Transverse colon (tissue), 4 donors: ENCODE measurements at regions not wholly inside any gene's neighbourhood (a gene's known extent, or its start where the extent isn't known, plus 50 kb on each side); places are given as distances from the start of the nearest gene placed in this dataset.

Experiments used
- DNase-seq: peaks from one replicate; pipeline ENCODE4 v3.0.0-alpha.2; 2019
- H3K27ac ChIP-seq, 4 donors: fragments of 200-600 bp; sonication (generic); 2 replicates each; pipeline ENCODE4 v1.5.1; 2016 to 2018; ENCODE audit warnings: inconsistent platforms in 4 of 4
- H3K27me3 ChIP-seq: fragments of 200-600 bp; sonication (generic); 2 replicates; pipeline ENCODE4 v1.5.1; 2017; ENCODE audit warnings: inconsistent platforms
- H3K36me3 ChIP-seq, 4 donors: fragments of 200-600 bp; sonication (generic); 2 replicates each; pipeline ENCODE4 v1.5.1; 2017 to 2019; ENCODE audit warnings: inconsistent platforms in 4 of 4
- H3K4me1 ChIP-seq, 4 donors: fragments of 200-600 bp; sonication (generic); 2 replicates each; pipeline ENCODE4 v1.5.1; 2017 to 2020; ENCODE audit warnings: inconsistent platforms in 4 of 4
- H3K4me3 ChIP-seq, 4 donors: fragments of 200-600 bp; sonication (generic); 1 replicate in 1 of 4; 2 replicates in 3 of 4; pipeline versions ENCODE4 v1.5.1 to v1.6.1; 2017 to 2019; ENCODE audit warnings: inconsistent platforms in 4 of 4
- H3K9me3 ChIP-seq, 2 donors: fragments of 200-600 bp; sonication (generic); 2 replicates each; pipeline ENCODE4 v1.5.1; 2017 to 2019; ENCODE audit warnings: inconsistent platforms in 2 of 2
- EP300 ChIP-seq: sonication (generic); formaldehyde crosslinking; IDR thresholded peaks from one replicate; pipeline ENCODE4 v1.6.1; 2017; ENCODE audit warnings: antibody characterized with exemption, low read depth
- POLR2A ChIP-seq: fragments of 450-650 bp; IDR thresholded peaks from one replicate; pipeline ENCODE4 v1.6.1; 2016; ENCODE audit warnings: antibody characterized with exemption, mild to moderate bottlenecking, moderate library complexity
- POLR2AphosphoS5 ChIP-seq, 3 donors: sonication (generic); formaldehyde crosslinking; IDR thresholded peaks; one replicate each; pipeline ENCODE4 v1.6.1; 2016; ENCODE audit warnings: antibody characterized with exemption in 3 of 3
- WGBS, 2 donors: methylation state at CpG; one replicate each; pipeline ENCODE4 v1.1.5; 2018; ENCODE audit warnings: low coverage in 1 of 2; 5-methylcytosine and 5-hydroxymethylcytosine counted together
- in situ Hi-C, 4 donors: fragments of 200-750 bp; cut with MboI; loops; one replicate each; pipeline versions ENCODE4 v1.15.0 to v1.15.1; 2017; ENCODE audit warnings: low sequenced_read_pairs in 3 of 4, low pct_ligation_motif_present in 1 of 4, low pct_unique_long_range_greater_than_20kb in 1 of 4
- intact Hi-C: fragments of 100-400 bp; cut with DNase I; formaldehyde crosslinking; loops from one replicate; pipeline ENCODE4 v1.15.1; 2023; ENCODE audit warnings: low total_unique reads
- TF ChIP-seq, protein P1 (sequence below), 5 experiments: fragments of 200-600 bp in 3 of 5; fragments of 450-650 bp in 2 of 5; sonication (generic) in 3 of 5; IDR thresholded peaks; 1 replicate in 2 of 5; 2 replicates in 3 of 5; pipeline ENCODE4 v1.5.1; 2016 to 2017; ENCODE audit warnings: antibody characterized with exemption in 5 of 5, inconsistent platforms in 3 of 5, mild to moderate bottlenecking in 2 of 5, moderate library complexity in 1 of 5

DNA sequence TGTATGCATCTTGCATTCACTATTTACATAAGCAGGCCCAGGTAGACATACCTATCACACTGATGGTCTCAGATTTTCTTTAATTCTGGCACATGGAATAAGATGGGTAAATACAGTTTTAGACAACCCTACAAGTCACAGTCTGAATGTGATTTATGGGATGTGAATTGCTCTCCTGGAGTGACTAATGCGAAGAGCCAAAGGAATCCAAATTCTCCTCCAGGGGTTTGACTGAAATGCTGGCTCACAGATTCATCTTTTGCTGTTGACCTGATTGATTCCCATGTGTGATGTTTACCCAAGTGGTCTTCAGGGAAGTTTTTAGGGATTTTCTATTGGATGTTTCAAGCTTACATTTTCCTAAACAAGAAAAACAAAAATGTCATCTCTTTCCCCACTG, 277.9 kb upstream of the MON1B start:
- WGBS, 2 donors = 50 to 73% methylated on average over 1 of the region's 1 CpG
- intact Hi-C loops = no loop called here
- Histone ChIP-seq H3K9me3 (no peaks in the 10 kb centered on the region), H3K36me3 (no peaks in the 10 kb centered on the region), H3K4me3 (no peak overlapping the region), H3K27me3 (no peaks in the 10 kb centered on the region), H3K4me1 (no peaks in the 10 kb centered on the region), H3K27ac (no peak overlapping the region)
- DNase-seq = no peak
- TF ChIP-seq, protein P1, sequence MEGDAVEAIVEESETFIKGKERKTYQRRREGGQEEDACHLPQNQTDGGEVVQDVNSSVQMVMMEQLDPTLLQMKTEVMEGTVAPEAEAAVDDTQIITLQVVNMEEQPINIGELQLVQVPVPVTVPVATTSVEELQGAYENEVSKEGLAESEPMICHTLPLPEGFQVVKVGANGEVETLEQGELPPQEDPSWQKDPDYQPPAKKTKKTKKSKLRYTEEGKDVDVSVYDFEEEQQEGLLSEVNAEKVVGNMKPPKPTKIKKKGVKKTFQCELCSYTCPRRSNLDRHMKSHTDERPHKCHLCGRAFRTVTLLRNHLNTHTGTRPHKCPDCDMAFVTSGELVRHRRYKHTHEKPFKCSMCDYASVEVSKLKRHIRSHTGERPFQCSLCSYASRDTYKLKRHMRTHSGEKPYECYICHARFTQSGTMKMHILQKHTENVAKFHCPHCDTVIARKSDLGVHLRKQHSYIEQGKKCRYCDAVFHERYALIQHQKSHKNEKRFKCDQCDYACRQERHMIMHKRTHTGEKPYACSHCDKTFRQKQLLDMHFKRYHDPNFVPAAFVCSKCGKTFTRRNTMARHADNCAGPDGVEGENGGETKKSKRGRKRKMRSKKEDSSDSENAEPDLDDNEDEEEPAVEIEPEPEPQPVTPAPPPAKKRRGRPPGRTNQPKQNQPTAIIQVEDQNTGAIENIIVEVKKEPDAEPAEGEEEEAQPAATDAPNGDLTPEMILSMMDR (IDR thresholded peaks at IDR 0.05) = no peak
- TF ChIP-seq EP300 (no peak), POLR2AphosphoS5 (IDR thresholded peaks at IDR 0.05) (no peak), POLR2A (no peak)
- in situ Hi-C loops = no loop called here

DNA sequence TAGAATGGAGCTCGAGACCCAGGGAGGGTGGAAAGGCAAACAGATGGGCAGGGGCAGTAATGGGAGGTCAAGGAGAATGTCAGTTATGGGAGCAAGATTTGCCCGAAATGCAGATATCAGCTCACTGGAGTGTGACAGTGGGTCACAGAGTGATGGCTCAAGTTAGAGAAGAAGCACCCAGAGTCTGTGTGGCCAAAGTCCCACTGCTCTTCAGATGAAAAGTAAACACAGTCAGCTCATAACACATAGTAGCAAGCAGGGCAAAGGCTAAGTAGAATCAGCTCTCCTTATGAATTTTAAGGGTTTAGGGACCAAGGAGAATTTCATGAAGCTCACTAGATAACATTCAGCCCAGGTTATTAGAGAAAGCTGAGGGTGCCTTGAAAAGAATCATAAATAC, 264.9 kb upstream of the MON1B start:
- Histone ChIP-seq H3K4me1 (no peaks in the 10 kb centered on the region), H3K9me3 (no peaks in the 10 kb centered on the region)

DNA sequence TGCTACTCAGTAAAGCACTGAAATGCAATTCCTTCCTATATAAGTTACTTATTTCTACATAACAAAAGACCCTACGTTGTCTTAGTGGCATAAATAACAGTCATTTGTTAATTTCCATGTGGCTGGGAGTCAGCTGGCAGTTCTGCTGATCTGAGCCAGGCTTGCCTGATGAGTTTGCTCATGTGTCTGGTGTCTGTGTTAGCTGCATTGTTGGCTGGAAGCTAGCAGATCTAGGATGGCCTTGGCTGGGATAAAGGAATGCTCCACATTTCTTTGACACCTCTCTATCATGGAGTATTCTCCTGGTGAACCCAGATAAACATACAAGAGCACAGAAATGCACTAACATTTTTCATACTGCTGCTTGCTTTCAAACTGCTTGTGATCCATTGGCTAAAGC, 264.4 kb upstream of the MON1B start:
- in situ Hi-C loops = no loop called here
- no peak for DNase-seq
- 18% methylated on average over 1 of the region's 1 CpG; no CpG with 5 or more reads in 1 of the 2 donors for WGBS, 2 donors
- TF ChIP-seq EP300 (no peak), POLR2A (no peak), POLR2AphosphoS5 (IDR thresholded peaks at IDR 0.05) (no peak)
- TF ChIP-seq, protein P1 (IDR thresholded peaks at IDR 0.05) = no peak
- H3K36me3 ChIP-seq = no peaks in the 10 kb centered on the region
- no peaks in the 10 kb centered on the region for H3K4me1 ChIP-seq
- H3K9me3 ChIP-seq = no peaks in the 10 kb centered on the region
- intact Hi-C loops = no loop called here
- H3K27me3 ChIP-seq = no peaks in the 10 kb centered on the region
- no peak overlapping the region for H3K4me3 ChIP-seq
- no peak overlapping the region for H3K27ac ChIP-seq

More for the DNA sequence above, 264.9 kb upstream of the MON1B start:
- no peaks in the 10 kb centered on the region for H3K36me3 ChIP-seq
- intact Hi-C loops = no loop called here
- 59 to 63% methylated on average over 2 of the region's 2 CpGs for WGBS, 2 donors
- H3K27me3 ChIP-seq = no peaks in the 10 kb centered on the region
- no peak for DNase-seq
- in situ Hi-C loops = no loop called here
- no peak overlapping the region for H3K4me3 ChIP-seq
- H3K27ac ChIP-seq = no peak overlapping the region
- TF ChIP-seq POLR2A = no peak
- TF ChIP-seq, protein P1 (IDR thresholded peaks at IDR 0.05) = no peak
- TF ChIP-seq POLR2AphosphoS5 (IDR thresholded peaks at IDR 0.05) = no peak
- no peak for TF ChIP-seq EP300

DNA sequence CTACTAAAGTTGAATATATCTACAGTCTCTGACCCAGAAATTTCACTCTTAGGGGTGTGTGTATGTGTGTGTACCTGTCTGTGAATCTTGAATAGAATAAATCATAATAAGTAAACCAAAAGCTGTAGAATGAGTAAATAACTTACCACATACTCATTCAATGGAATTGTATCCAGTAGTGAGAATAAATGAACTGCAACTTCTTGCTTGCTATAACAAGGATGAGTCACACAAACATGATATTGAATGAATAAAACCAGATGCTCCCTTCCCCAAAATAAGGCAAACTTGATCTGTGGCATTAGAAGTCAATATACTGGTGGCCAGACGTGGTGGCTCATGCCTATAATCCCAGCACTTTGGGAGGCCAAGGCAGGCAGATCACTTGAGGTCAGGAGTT, 259.8 kb upstream of the MON1B start:
- DNase-seq = no peak
- Histone ChIP-seq H3K4me1 (no peaks in the 10 kb centered on the region), H3K4me3 (no peak overlapping the region), H3K27me3 (no peaks in the 10 kb centered on the region), H3K36me3 (no peaks in the 10 kb centered on the region), H3K9me3 (no peaks in the 10 kb centered on the region), H3K27ac (no peak overlapping the region)
- no peak for TF ChIP-seq POLR2A
- in situ Hi-C loops (no loop called here), intact Hi-C loops (no loop called here)
- whole genome bisulfite sequencing, 2 donors = 17 to 25% methylated on average over 1 of the region's 1 CpG

DNA sequence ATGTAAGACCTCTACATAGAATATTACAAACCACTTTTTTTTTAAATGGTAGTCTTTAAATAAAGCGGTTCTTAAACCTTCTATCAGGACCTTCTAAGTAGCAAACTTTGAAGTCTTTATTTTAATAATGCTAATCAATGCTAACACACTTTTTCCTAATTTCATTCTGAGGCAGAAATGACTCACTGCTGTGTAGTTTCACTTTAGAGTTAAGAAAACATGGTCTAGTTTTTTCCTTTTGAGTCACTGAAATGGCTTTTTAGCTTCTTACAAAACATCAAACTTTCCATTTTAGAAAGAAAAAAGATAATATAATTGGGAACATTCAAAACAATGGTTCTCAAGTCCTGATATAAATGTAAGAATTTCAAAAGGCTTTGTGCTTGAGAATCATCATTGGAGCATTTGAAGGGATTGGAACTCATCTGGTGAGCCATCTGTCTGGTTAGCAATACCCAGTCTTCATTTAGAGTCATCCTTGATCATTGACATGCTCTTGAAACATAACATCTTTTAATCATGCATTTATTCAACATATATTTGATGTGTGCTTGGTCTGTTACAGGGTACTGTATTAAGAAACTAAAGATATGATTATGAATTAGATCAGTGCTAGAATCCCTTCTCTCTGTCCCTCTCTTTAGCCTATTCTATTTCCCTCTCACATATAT, 258.3 kb upstream of the MON1B start:
- no peaks in the 10 kb centered on the region for H3K27me3 ChIP-seq
- TF ChIP-seq, protein P1 (IDR thresholded peaks at IDR 0.05) = no peak
- TF ChIP-seq EP300 (no peak), POLR2A (no peak), POLR2AphosphoS5 (IDR thresholded peaks at IDR 0.05) (no peak)
- 58 to 95% methylated on average over 1 of the region's 1 CpG for WGBS, 2 donors
- no peak overlapping the region for H3K27ac ChIP-seq
- in situ Hi-C loops = no loop called here
- no peaks in the 10 kb centered on the region for H3K9me3 ChIP-seq
- H3K36me3 ChIP-seq = no peaks in the 10 kb centered on the region
- no peak overlapping the region for H3K4me3 ChIP-seq
- intact Hi-C loops = no loop called here
- no peaks in the 10 kb centered on the region for H3K4me1 ChIP-seq
- no peak for DNase-seq
